ENCODE measurements at regions not wholly inside any gene's neighbourhood (a gene's known extent, or its start where the extent isn't known, plus 50 kb on each side); places are given as distances from the start of the nearest gene placed in this dataset.

DNA sequence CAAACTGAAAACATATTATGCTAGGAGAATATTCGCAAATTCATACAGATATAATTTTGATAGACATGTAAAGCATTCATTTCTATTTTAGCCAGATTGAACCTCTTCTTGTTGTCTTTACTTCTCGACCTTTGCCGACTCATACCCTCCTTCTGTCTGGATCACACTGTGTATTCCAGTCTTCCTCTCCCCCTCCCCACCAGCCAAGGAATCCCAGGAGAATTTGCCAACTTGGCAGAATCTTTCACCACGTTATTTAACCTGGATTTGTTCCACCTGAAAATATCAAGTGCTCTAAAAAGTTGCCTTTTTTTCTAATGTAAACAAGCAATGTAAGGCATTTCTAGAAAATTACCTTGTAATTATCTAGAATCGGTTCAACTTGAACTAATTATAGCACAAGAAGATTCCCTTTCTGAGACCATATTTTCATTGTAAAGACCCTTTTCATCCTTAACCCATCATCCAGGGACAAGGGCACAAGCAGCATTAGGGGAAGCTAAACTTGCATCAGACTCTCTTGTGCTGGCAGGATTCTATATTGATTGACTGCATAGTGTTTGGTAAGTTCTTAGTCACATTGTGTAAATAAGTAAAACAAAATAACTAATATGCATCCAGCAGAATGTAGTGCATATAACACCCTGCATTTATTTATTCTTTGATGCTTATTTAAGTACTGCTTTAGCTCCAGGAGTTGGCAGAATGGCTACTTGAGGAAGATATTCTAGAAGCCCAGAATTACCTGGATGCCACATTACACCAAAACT lies 1328.7 kb upstream of the NXPH2 start:
- ATAC-seq (ENCODE audit: insufficient read depth, low read depth) (no peak), DNase-seq (no peak)
- H3K4me2 ChIP-seq (ENCODE audit: insufficient read depth, low read length) = no peak overlapping the region
- H2AFZ ChIP-seq (ENCODE audit: low read depth, low read length) = no peak overlapping the region
- no peaks in the 10 kb centered on the region for H3K4me1 ChIP-seq (ENCODE audit: insufficient read depth, low read length)
- no peak for TF ChIP-seq EZH2 (IDR thresholded peaks at IDR 0.05; ENCODE audit: borderline replicate concordance, low read depth, low read length, severe bottlenecking)
- no peak for TF ChIP-seq CTCF (IDR thresholded peaks at IDR 0.05; ENCODE audit: borderline replicate concordance, extremely low read depth, low read length, poor library complexity, severe bottlenecking)
- H3K36me3 ChIP-seq (ENCODE audit: insufficient read depth, low read length) = no peaks in the 10 kb centered on the region
- no peaks in the 10 kb centered on the region for H4K20me1 ChIP-seq (ENCODE audit: insufficient read depth, low read length)
- no peaks in the 10 kb centered on the region for H3K79me2 ChIP-seq (ENCODE audit: insufficient read depth, low read length)
- no peak overlapping the region for H3K9ac ChIP-seq (ENCODE audit: low read depth, low read length)
- no peak overlapping the region for H3K27ac ChIP-seq (ENCODE audit: low read length)
- H3K4me3 ChIP-seq (ENCODE audit: low read depth in 1 of 2, low read length in 2 of 2) = no peak overlapping the region
- H3K27me3 ChIP-seq (ENCODE audit: insufficient read depth, low read length, poor library complexity) = no peaks in the 10 kb centered on the region
- no peaks in the 10 kb centered on the region for H3K9me3 ChIP-seq (ENCODE audit: insufficient read depth, low read length, severe bottlenecking)

GRCh38 chr2:140091926-140092325 lies 1311.7 kb upstream of the NXPH2 start:
- Histone ChIP-seq H4K20me1 (ENCODE audit: insufficient read depth, low read length) (no peaks in the 10 kb centered on the region), H3K9me3 (ENCODE audit: insufficient read depth, low read length, severe bottlenecking) (no peaks in the 10 kb centered on the region), H3K36me3 (ENCODE audit: insufficient read depth, low read length) (no peaks in the 10 kb centered on the region), H3K27me3 (ENCODE audit: insufficient read depth, low read length, poor library complexity) (no peaks in the 10 kb centered on the region), H3K9ac (ENCODE audit: low read depth, low read length) (no peak overlapping the region), H3K27ac (ENCODE audit: low read length) (no peak overlapping the region), H3K79me2 (ENCODE audit: insufficient read depth, low read length) (no peaks in the 10 kb centered on the region), H3K4me2 (ENCODE audit: insufficient read depth, low read length) (no peak overlapping the region), H3K4me1 (ENCODE audit: insufficient read depth, low read length) (no peaks in the 10 kb centered on the region), H3K4me3 (ENCODE audit: low read depth in 1 of 2, low read length in 2 of 2) (no peak overlapping the region), H2AFZ (ENCODE audit: low read depth, low read length) (no peak overlapping the region)
- TF ChIP-seq CTCF (IDR thresholded peaks at IDR 0.05; ENCODE audit: borderline replicate concordance, extremely low read depth, low read length, poor library complexity, severe bottlenecking) (no peak), EZH2 (IDR thresholded peaks at IDR 0.05; ENCODE audit: borderline replicate concordance, low read depth, low read length, severe bottlenecking) (no peak)
- DNase-seq (no peak), ATAC-seq (ENCODE audit: insufficient read depth, low read depth) (no peak)

DNA sequence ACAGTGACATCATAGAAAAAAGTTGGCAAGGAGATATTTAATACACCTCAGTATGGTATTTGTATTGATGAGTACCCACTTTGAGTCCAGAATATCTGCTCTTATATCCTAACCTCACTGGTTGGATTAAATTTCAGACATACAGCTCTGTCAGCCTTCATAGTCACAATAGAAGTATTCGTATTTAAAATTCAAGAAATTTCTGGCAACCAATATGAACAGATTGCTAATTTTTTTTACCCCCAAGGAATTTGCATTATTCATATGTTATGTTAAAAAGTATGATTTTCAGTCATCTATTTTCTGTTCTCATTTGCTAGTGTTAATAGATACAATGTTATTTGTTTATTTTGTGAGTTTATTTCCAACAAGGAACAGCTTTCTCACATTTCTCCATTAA lies 1306.8 kb upstream of the NXPH2 start:
- H2AFZ ChIP-seq (ENCODE audit: low read depth, low read length) = no peak overlapping the region
- H4K20me1 ChIP-seq (ENCODE audit: insufficient read depth, low read length) = no peaks in the 10 kb centered on the region
- no peak overlapping the region for H3K4me2 ChIP-seq (ENCODE audit: insufficient read depth, low read length)
- H3K27me3 ChIP-seq (ENCODE audit: insufficient read depth, low read length, poor library complexity) = no peaks in the 10 kb centered on the region
- TF ChIP-seq EZH2 (IDR thresholded peaks at IDR 0.05; ENCODE audit: borderline replicate concordance, low read depth, low read length, severe bottlenecking) (no peak), CTCF (IDR thresholded peaks at IDR 0.05; ENCODE audit: borderline replicate concordance, extremely low read depth, low read length, poor library complexity, severe bottlenecking) (no peak)
- H3K9me3 ChIP-seq (ENCODE audit: insufficient read depth, low read length, severe bottlenecking) = no peaks in the 10 kb centered on the region
- no peaks in the 10 kb centered on the region for H3K79me2 ChIP-seq (ENCODE audit: insufficient read depth, low read length)
- no peak overlapping the region for H3K4me3 ChIP-seq (ENCODE audit: low read depth in 1 of 2, low read length in 2 of 2)
- DNase-seq (no peak), ATAC-seq (ENCODE audit: insufficient read depth, low read depth) (no peak)
- H3K9ac ChIP-seq (ENCODE audit: low read depth, low read length) = no peak overlapping the region
- no peaks in the 10 kb centered on the region for H3K4me1 ChIP-seq (ENCODE audit: insufficient read depth, low read length)
- H3K27ac ChIP-seq (ENCODE audit: low read length) = no peak overlapping the region
- H3K36me3 ChIP-seq (ENCODE audit: insufficient read depth, low read length) = no peaks in the 10 kb centered on the region

Data from DND-41 (cell line).